IMR-90 (cell line): ENCODE measurements at regions not wholly inside any gene's neighbourhood (a gene's known extent, or its start where the extent isn't known, plus 50 kb on each side); places are given as distances from the start of the nearest gene placed in this dataset.

ENCODE experiments used
- ATAC-seq: fragments of 200-7000 bp; cut with Tn5 transposase; 2 replicates; pipeline ENCODE4 v1.9.1; 2020; ENCODE audit warnings: low read depth, mild to moderate bottlenecking, moderate library complexity
- BruUV-seq: library from RNA; stranded (reverse); fragments of 400-500 nt; replicated peaks from 2 replicates; lab custom pipeline; 2021; lab: Mats Ljungman, UMichigan
- CTCF ChIA-PET: fragments of 300-600 bp; formaldehyde crosslinking; extraction: SDS; loops from one replicate; lab custom pipeline; 2021; ENCODE audit warnings: antibody characterized with exemption; lab: Yijun Ruan, JAX
- POLR2A ChIA-PET: fragments of 300-600 bp; sonication (Branson Sonifier 250); formaldehyde crosslinking; loops from one replicate; lab custom pipeline; 2022; ENCODE audit warnings: antibody characterized with exemption; ENCODE audit not compliant: unreplicated experiment; lab: Charles Lee
- DNase-seq: peaks from one replicate; pipeline ENCODE4 v3.0.0; 2013
- H2AFZ ChIP-seq: replicated peaks from 2 replicates; pipeline ENCODE3; 2013; ENCODE audit warnings: low read length, mild to moderate bottlenecking; ENCODE audit not compliant: poor library complexity
- H2AK5ac ChIP-seq: 2 replicates; pipeline ENCODE4 v1.6.1; 2013; ENCODE audit warnings: low read depth, low read length, inconsistent platforms
- H2AK9ac ChIP-seq: replicated peaks from 2 replicates; pipeline ENCODE3; 2013; ENCODE audit warnings: mild to moderate bottlenecking, low read depth, low read length, moderate library complexity; ENCODE audit not compliant: poor library complexity
- H2BK120ac ChIP-seq: 2 replicates; pipeline ENCODE4 v1.6.1; 2013; ENCODE audit warnings: low read depth, low read length, inconsistent platforms
- H2BK15ac ChIP-seq: 3 replicates; pipeline ENCODE4 v1.6.1; 2013; ENCODE audit warnings: low read depth, low read length, inconsistent platforms
- H2BK20ac ChIP-seq: 2 replicates; pipeline ENCODE4 v1.6.1; 2013; ENCODE audit warnings: low read depth, mild to moderate bottlenecking, inconsistent platforms, low read length, moderate library complexity
- H2BK5ac ChIP-seq: 2 replicates; pipeline ENCODE4 v1.6.1; 2013; ENCODE audit warnings: mild to moderate bottlenecking, low read depth, low read length, inconsistent platforms; ENCODE audit not compliant: poor library complexity, severe bottlenecking
- H3K14ac ChIP-seq: replicated peaks from 2 replicates; pipeline ENCODE4 v1.6.1; 2013; ENCODE audit warnings: low read depth, low read length, inconsistent platforms
- H3K18ac ChIP-seq: 2 replicates; pipeline ENCODE4 v1.6.1; 2013; ENCODE audit warnings: low read depth, low read length, control low read depth
- H3K23ac ChIP-seq: 2 replicates; pipeline ENCODE4 v1.6.1; 2013; ENCODE audit warnings: low read depth, low read length, inconsistent platforms
- H3K27ac ChIP-seq: 2 replicates; pipeline ENCODE4 v1.5.1; 2013; ENCODE audit warnings: mild to moderate bottlenecking, control low read depth, low read length; ENCODE audit not compliant: insufficient read depth
- H3K27me3 ChIP-seq: 2 replicates; pipeline ENCODE4 v1.6.1; 2013; ENCODE audit warnings: low read length; ENCODE audit not compliant: control insufficient read depth, insufficient read depth
- H3K36me3 ChIP-seq: 2 replicates; pipeline ENCODE4 v1.6.1; 2013; ENCODE audit warnings: low read length, mixed read lengths; ENCODE audit not compliant: control insufficient read depth, insufficient read depth
- H3K4ac ChIP-seq: 2 replicates; pipeline ENCODE4 v1.6.1; 2013; ENCODE audit warnings: low read depth, low read length, inconsistent platforms
- H3K4me1 ChIP-seq: 2 replicates; pipeline ENCODE4 v1.6.1; 2013; ENCODE audit warnings: low read length, mixed read lengths; ENCODE audit not compliant: control insufficient read depth, insufficient read depth
- H3K4me2 ChIP-seq: 2 replicates; pipeline ENCODE4 v1.6.1; 2013; ENCODE audit warnings: low read depth, mild to moderate bottlenecking, control low read depth, low read length, moderate library complexity
- H3K4me3 ChIP-seq: 2 replicates; pipeline ENCODE4 v1.5.1; 2013; ENCODE audit warnings: low read depth, mild to moderate bottlenecking, control low read depth, low read length, moderate library complexity; ENCODE audit not compliant: insufficient read depth
- H3K56ac ChIP-seq: 2 replicates; pipeline ENCODE4 v1.6.1; 2013; ENCODE audit warnings: low read length, inconsistent platforms; ENCODE audit not compliant: insufficient read depth; ENCODE audit errors: extremely low read depth
- H3K79me1 ChIP-seq, 2 experiments: 2 replicates each; pipeline ENCODE4 v1.6.1; 2013; ENCODE audit warnings: low read length in 2 of 2, inconsistent platforms in 1 of 2, low read depth in 1 of 2
- H3K9ac ChIP-seq: 2 replicates; pipeline ENCODE4 v1.6.1; 2013; ENCODE audit warnings: low read depth, low read length, control low read depth
- H3K9me1 ChIP-seq: 2 replicates; pipeline ENCODE4 v1.6.1; 2013; ENCODE audit warnings: low read length, inconsistent platforms; ENCODE audit not compliant: insufficient read depth
- H3K9me3 ChIP-seq: 2 replicates; pipeline ENCODE4 v1.6.1; 2013; ENCODE audit warnings: low read length; ENCODE audit not compliant: control insufficient read depth, insufficient read depth
- H4K20me1 ChIP-seq: 2 replicates; pipeline ENCODE4 v1.6.1; 2013; ENCODE audit warnings: low read length, inconsistent platforms; ENCODE audit not compliant: insufficient read depth
- H4K5ac ChIP-seq: 2 replicates; pipeline ENCODE4 v1.6.1; 2013; ENCODE audit warnings: mild to moderate bottlenecking, low read depth, low read length, control low read depth
- H4K8ac ChIP-seq, 2 experiments: 2 replicates each; pipeline ENCODE4 v1.6.1; 2013; ENCODE audit warnings: low read depth in 2 of 2, low read length in 2 of 2, control low read depth in 1 of 2, inconsistent platforms in 1 of 2
- H4K91ac ChIP-seq: 2 replicates; pipeline ENCODE4 v1.6.1; 2013; ENCODE audit warnings: low read depth, low read length, inconsistent platforms; ENCODE audit not compliant: insufficient read depth
- BHLHE40 ChIP-seq: fragments of 150-350 bp; IDR thresholded peaks from 2 replicates; pipeline ENCODE4 v1.6.1; 2016; ENCODE audit warnings: mild to moderate bottlenecking, low read depth, low read length
- CEBPB ChIP-seq: IDR thresholded peaks from 2 replicates; pipeline ENCODE4 v1.6.1; 2012; ENCODE audit warnings: low read depth, low read length, improper control_type of control experiment
- CHD1 ChIP-seq: IDR thresholded peaks from 2 replicates; pipeline ENCODE4 v1.6.1; 2012; ENCODE audit warnings: low read depth, low read length, improper control_type of control experiment
- CTCF ChIP-seq: conservative IDR thresholded peaks from 2 replicates; pipeline ENCODE4 v1.5.1; 2012; ENCODE audit warnings: mild to moderate bottlenecking, low read depth, low read length, improper control_type of control experiment
- ELK1 ChIP-seq: fragments of 150-350 bp; IDR thresholded peaks from 2 replicates; pipeline ENCODE4 v1.6.1; 2016; ENCODE audit warnings: low read depth, mild to moderate bottlenecking, low read length, moderate library complexity, borderline replicate concordance
- FOS ChIP-seq: fragments of 150-350 bp; IDR thresholded peaks from 2 replicates; pipeline ENCODE4 v1.6.1; 2016; ENCODE audit warnings: low read depth, low read length
- MAFK ChIP-seq: IDR thresholded peaks from 2 replicates; pipeline ENCODE4 v1.6.1; 2012; ENCODE audit warnings: low read depth, low read length, improper control_type of control experiment
- MAZ ChIP-seq: IDR thresholded peaks from 2 replicates; pipeline ENCODE4 v1.6.1; 2012; ENCODE audit warnings: low read depth, mild to moderate bottlenecking, low read length, improper control_type of control experiment, moderate library complexity, borderline replicate concordance
- MXI1 ChIP-seq: IDR thresholded peaks from 2 replicates; pipeline ENCODE4 v1.6.1; 2012; ENCODE audit warnings: low read depth, mild to moderate bottlenecking, low read length, moderate library complexity, borderline replicate concordance
- NFE2L2 ChIP-seq: fragments of 150-350 bp; IDR thresholded peaks from 2 replicates; pipeline ENCODE4 v1.6.1; 2016; ENCODE audit warnings: low read depth, mild to moderate bottlenecking, low read length
- POLR2A ChIP-seq: IDR thresholded peaks from 2 replicates; pipeline ENCODE4 v1.6.1; 2012; ENCODE audit warnings: mild to moderate bottlenecking, low read depth, low read length
- RAD21 ChIP-seq: IDR thresholded peaks from 2 replicates; pipeline ENCODE4 v1.6.1; 2012; ENCODE audit warnings: low read length, improper control_type of control experiment
- RCOR1 ChIP-seq: IDR thresholded peaks from 2 replicates; pipeline ENCODE4 v1.6.1; 2012; ENCODE audit warnings: mild to moderate bottlenecking, low read length, improper control_type of control experiment; ENCODE audit not compliant: insufficient replicate concordance
- RFX5 ChIP-seq: IDR thresholded peaks from 2 replicates; pipeline ENCODE4 v1.8.0; 2012; ENCODE audit warnings: low read depth, mild to moderate bottlenecking, low read length, moderate library complexity
- SMC3 ChIP-seq: fragments of 150-350 bp; IDR thresholded peaks from 2 replicates; pipeline ENCODE4 v1.6.1; 2016; ENCODE audit warnings: low read depth, mild to moderate bottlenecking, antibody characterized with exemption, low read length, moderate library complexity
- USF2 ChIP-seq: fragments of 150-350 bp; IDR thresholded peaks from 2 replicates; pipeline ENCODE4 v1.6.1; 2017; ENCODE audit warnings: mild to moderate bottlenecking, antibody characterized with exemption, low read length, low read depth
- WGBS, 2 experiments: methylation state at CpG; one replicate each; pipeline versions ENCODE4 v1.1.5 to v1.1.7; 2013; ENCODE audit warnings: missing lambda C conversion rate in 2 of 2; ENCODE audit not compliant: insufficient read length in 1 of 2; ENCODE audit errors: extremely low coverage in 2 of 2; 5-methylcytosine and 5-hydroxymethylcytosine counted together
- dilution Hi-C: fragments of 300-500 bp; cut with HindIII; formaldehyde crosslinking; loops from one replicate; pipeline ENCODE4 v1.14.3; 2018; ENCODE audit warnings: low sequenced_read_pairs; ENCODE audit not compliant: unreplicated experiment
- in situ Hi-C: fragments of 300-500 bp; cut with MboI; formaldehyde crosslinking; loops from 3 replicates; pipeline ENCODE4 v1.14.3; 2019; ENCODE audit warnings: low sequenced_read_pairs, inconsistent platforms, mixed read lengths
- intact Hi-C: fragments of 100-400 bp; cut with micrococcal nuclease; formaldehyde crosslinking; loops from 2 replicates; pipeline ENCODE4 v1.10.0; 2022

- Histone ChIP-seq H2BK5ac (no peak overlapping the region), H4K91ac (no peak overlapping the region), H4K5ac (no peak overlapping the region), H3K14ac (no peak overlapping the region), H3K9me3 (peaks cover 2% of the 10 kb centered on the region), H3K23ac (no peak overlapping the region), H3K18ac (no peak overlapping the region), H2BK20ac (no peak overlapping the region), H4K20me1 (no peaks in the 10 kb centered on the region), H3K4me1 (no peaks in the 10 kb centered on the region), H3K9ac (no peak overlapping the region), H2BK15ac (no peak overlapping the region), H2AK9ac (no peak overlapping the region), H3K27ac (no peak overlapping the region), H3K4ac (no peak overlapping the region), H4K8ac (no peak overlapping the region), H2AFZ (no peak overlapping the region), H3K4me3 (no peak overlapping the region), H3K9me1 (no peaks in the 10 kb centered on the region), H3K4me2 (no peak overlapping the region), H2AK5ac (no peak overlapping the region), H3K79me1 (no peaks in the 10 kb centered on the region), H2BK120ac (no peak overlapping the region), H3K27me3 (no peaks in the 10 kb centered on the region), H3K56ac (no peak overlapping the region), H3K36me3 (no peaks in the 10 kb centered on the region)
- intact Hi-C loops (no loop called here), in situ Hi-C loops (no loop called here), dilution Hi-C loops (no loop called here)
- DNase-seq (no peak), ATAC-seq (no peak)
- no CpG with 5 or more reads among the region's 1 CpG for WGBS, 2 experiments
- BruUV-seq, result no TSS peak
- CTCF ChIA-PET, result no interaction called here
- TF ChIP-seq NFE2L2 (no peak), MAZ (no peak), RAD21 (no peak), CHD1 (no peak), RCOR1 (no peak), POLR2A (no peak), MXI1 (no peak), SMC3 (no peak), RFX5 (no peak), ELK1 (no peak), CEBPB (no peak), MAFK (no peak), FOS (no peak), USF2 (no peak), BHLHE40 (no peak), CTCF (no peak)
- POLR2A ChIA-PET, result no interaction called here
Measured at GRCh38 chr2:116450990-116451389, 1363.5 kb upstream of the DDX18 start.
